Lower leg skin (tissue), 4 donors: ENCODE measurements at regions not wholly inside any gene's neighbourhood (a gene's known extent, or its start where the extent isn't known, plus 50 kb on each side); places are given as distances from the start of the nearest gene placed in this dataset.

Experiments
- DNase-seq, 2 donors: peaks; one replicate each; pipeline ENCODE4 v3.0.0-alpha.2; 2019; ENCODE audit warnings: low spot score in 2 of 2
- H3K4me3 ChIP-seq: fragments of 200-600 bp; sonication (generic); 2 replicates; pipeline ENCODE4 v1.5.1; 2017; ENCODE audit warnings: mild to moderate bottlenecking, low read depth; ENCODE audit not compliant: poor library complexity, severe bottlenecking
- POLR2A ChIP-seq, 2 donors: fragments of 450-650 bp; IDR thresholded peaks; one replicate each; pipeline ENCODE4 v1.6.1; 2016 to 2017; ENCODE audit warnings: antibody characterized with exemption in 2 of 2, mild to moderate bottlenecking in 1 of 2, moderate library complexity in 1 of 2
- WGBS, 2 donors: methylation state at CpG; one replicate each; pipeline ENCODE4 v1.1.5; 2018; 5-methylcytosine and 5-hydroxymethylcytosine counted together
- intact Hi-C: fragments of 100-400 bp; cut with DNase I; formaldehyde crosslinking; loops from one replicate; pipeline ENCODE4 v1.15.0; 2023; ENCODE audit warnings: low total_unique reads
- TF ChIP-seq, protein P1 (sequence below), 3 donors: fragments of 450-650 bp; IDR thresholded peaks; one replicate each; pipeline ENCODE4 v1.5.1; 2016; ENCODE audit warnings: antibody characterized with exemption in 3 of 3, mild to moderate bottlenecking in 3 of 3, moderate library complexity in 2 of 3

- DNase-seq: no peak
- TF ChIP-seq, protein P1, sequence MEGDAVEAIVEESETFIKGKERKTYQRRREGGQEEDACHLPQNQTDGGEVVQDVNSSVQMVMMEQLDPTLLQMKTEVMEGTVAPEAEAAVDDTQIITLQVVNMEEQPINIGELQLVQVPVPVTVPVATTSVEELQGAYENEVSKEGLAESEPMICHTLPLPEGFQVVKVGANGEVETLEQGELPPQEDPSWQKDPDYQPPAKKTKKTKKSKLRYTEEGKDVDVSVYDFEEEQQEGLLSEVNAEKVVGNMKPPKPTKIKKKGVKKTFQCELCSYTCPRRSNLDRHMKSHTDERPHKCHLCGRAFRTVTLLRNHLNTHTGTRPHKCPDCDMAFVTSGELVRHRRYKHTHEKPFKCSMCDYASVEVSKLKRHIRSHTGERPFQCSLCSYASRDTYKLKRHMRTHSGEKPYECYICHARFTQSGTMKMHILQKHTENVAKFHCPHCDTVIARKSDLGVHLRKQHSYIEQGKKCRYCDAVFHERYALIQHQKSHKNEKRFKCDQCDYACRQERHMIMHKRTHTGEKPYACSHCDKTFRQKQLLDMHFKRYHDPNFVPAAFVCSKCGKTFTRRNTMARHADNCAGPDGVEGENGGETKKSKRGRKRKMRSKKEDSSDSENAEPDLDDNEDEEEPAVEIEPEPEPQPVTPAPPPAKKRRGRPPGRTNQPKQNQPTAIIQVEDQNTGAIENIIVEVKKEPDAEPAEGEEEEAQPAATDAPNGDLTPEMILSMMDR (IDR thresholded peaks at IDR 0.05): no peak
- intact Hi-C loops: no loop called here
- WGBS, 2 donors: 68 to 70% methylated on average over 5 of the region's 5 CpGs
- no peak overlapping the region for H3K4me3 ChIP-seq
Measured at GRCh38 chr6:90383196-90383822, 86.7 kb upstream of the BACH2 start.

DNA sequence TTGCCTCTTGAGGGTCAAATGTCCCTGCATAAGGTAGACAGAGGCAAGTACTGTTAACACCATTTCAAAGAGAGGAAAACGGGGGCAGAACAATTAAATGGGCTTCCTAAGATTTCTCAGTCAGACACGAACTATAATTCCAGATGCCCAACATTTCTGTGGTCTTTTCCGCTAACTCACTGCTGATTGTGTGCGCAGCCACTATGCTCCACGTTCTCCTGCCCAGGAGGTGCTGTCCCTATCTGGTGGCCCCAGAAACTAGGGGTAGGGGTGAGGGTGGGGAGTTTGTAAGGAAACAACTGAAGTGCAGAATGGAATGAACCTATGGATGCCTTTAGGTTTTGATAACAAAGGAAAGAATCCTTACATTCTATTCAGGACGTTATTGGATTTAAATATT is 86.1 kb upstream of the BACH2 start:
- H3K4me3 ChIP-seq: no peak overlapping the region
- intact Hi-C loops: no loop called here
- WGBS, 2 donors: 61 to 75% methylated on average over 6 of the region's 6 CpGs
- no peak for DNase-seq
- TF ChIP-seq POLR2A (IDR thresholded peaks at IDR 0.05): no peak
- TF ChIP-seq, protein P1 (IDR thresholded peaks at IDR 0.05): no peak

- intact Hi-C loops: no loop called here
- 66 to 73% methylated on average over 9 of the region's 9 CpGs for WGBS, 2 donors
- H3K4me3 ChIP-seq: no peak overlapping the region
- no peak for DNase-seq
- no peak for TF ChIP-seq POLR2A (IDR thresholded peaks at IDR 0.05)
- TF ChIP-seq, protein P1 (IDR thresholded peaks at IDR 0.05): no peak
Measured at GRCh38 chr6:90375681-90376439, 79.2 kb upstream of the BACH2 start.

DNA sequence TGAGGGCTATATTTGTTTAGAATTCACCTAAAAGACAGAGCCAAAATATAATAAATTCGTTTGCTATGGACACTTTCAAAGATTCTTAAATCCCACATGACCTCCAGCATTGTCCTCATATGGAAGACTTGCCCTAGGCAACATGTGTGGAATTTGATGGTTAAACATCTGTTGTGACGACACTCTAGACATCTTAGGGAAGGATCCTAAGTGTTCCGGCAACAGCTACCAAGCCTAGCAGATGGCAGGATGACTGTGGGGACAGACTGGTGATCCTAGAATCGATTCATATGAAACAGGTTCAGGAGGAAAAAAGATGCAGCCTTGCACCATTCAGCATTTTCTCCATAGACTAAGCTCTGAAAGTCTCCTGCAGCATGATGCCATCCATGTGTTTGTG is 77.6 kb upstream of the BACH2 start:
- no peak for TF ChIP-seq POLR2A (IDR thresholded peaks at IDR 0.05)
- TF ChIP-seq, protein P1 (IDR thresholded peaks at IDR 0.05): no peak
- no peak overlapping the region for H3K4me3 ChIP-seq
- WGBS, 2 donors: 69 to 83% methylated on average over 4 of the region's 4 CpGs
- no peak for DNase-seq
- intact Hi-C loops: no loop called here

DNA sequence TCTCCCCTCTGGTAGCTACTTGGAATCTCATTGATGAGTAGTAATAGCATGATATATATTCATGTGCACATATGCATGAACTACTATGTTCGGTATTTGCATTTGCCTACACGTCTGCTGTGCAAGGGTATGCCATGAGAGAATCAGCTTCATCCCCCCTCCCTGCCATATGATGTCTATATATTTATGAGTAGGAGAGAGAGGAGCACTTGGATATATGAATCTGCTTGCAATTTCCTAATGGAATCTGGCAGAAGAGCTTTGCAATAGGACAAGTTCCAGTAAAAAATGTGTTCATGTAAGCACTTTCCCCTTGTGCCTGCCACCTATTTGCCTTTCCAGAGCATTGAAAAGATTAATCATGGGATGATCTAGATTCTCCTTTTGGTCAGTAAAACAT is 76.2 kb upstream of the BACH2 start:
- H3K4me3 ChIP-seq: no peak overlapping the region
- no peak for TF ChIP-seq POLR2A (IDR thresholded peaks at IDR 0.05)
- TF ChIP-seq, protein P1 (IDR thresholded peaks at IDR 0.05): no peak
- WGBS, 2 donors: 81 to 93% methylated on average over 2 of the region's 2 CpGs
- intact Hi-C loops: no loop called here
- no peak for DNase-seq
